ENCODE measurements at regions not wholly inside any gene's neighbourhood (a gene's known extent, or its start where the extent isn't known, plus 50 kb on each side); places are given as distances from the start of the nearest gene placed in this dataset.

- no peak for DNase-seq
- H3K27ac ChIP-seq = no peak overlapping the region
- no peaks in the 10 kb centered on the region for H3K36me3 ChIP-seq
- intact Hi-C loops (cut with DNase I) = no loop called here
- H3K27me3 ChIP-seq = no peaks in the 10 kb centered on the region
- no peaks in the 10 kb centered on the region for H3K4me1 ChIP-seq
- no peaks in the 10 kb centered on the region for H3K9me3 ChIP-seq
- no peak overlapping the region for H3K9ac ChIP-seq (ENCODE audit: low read depth in 2 of 2, low read length in 2 of 2)
- TF ChIP-seq CTCF (IDR thresholded peaks at IDR 0.05) = no peak
- no peak overlapping the region for H3K4me3 ChIP-seq
Measured at GRCh38 chr4:79014230-79014629, 75.0 kb upstream of the PAQR3 start.

- intact Hi-C loops (cut with DNase I) = no loop called here
- H3K9ac ChIP-seq (ENCODE audit: low read depth in 2 of 2, low read length in 2 of 2) = no peak overlapping the region
- TF ChIP-seq CTCF (IDR thresholded peaks at IDR 0.05) = no peak
Measured at GRCh38 chr4:79013756-79014155, 74.5 kb upstream of the PAQR3 start.

GRCh38 chr4:78990938-78991810, 51.9 kb upstream of the PAQR3 start:
- Histone ChIP-seq H3K4me1 (no peaks in the 10 kb centered on the region), H3K9me3 (no peaks in the 10 kb centered on the region), H3K27ac (no peak overlapping the region), H3K27me3 (no peaks in the 10 kb centered on the region), H3K36me3 (no peaks in the 10 kb centered on the region), H3K9ac (ENCODE audit: low read depth in 2 of 2, low read length in 2 of 2) (no peak overlapping the region), H3K4me3 (no peak overlapping the region)
- no peak for DNase-seq
- intact Hi-C loops (cut with DNase I) = loop anchor here (10.0 kb wide), 1 partner anchor 1534 kb away; no protein-coding TSS in a partner anchor
- no peak for TF ChIP-seq CTCF (IDR thresholded peaks at IDR 0.05)

More at GRCh38 chr4:79013756-79014155, 74.5 kb upstream of the PAQR3 start:
- H3K4me3 ChIP-seq = no peak overlapping the region
- DNase-seq = no peak
- no peak overlapping the region for H3K27ac ChIP-seq
- H3K9me3 ChIP-seq = no peaks in the 10 kb centered on the region
- H3K27me3 ChIP-seq = no peaks in the 10 kb centered on the region
- no peaks in the 10 kb centered on the region for H3K36me3 ChIP-seq
- no peaks in the 10 kb centered on the region for H3K4me1 ChIP-seq

- intact Hi-C loops (cut with DNase I) = loop anchor here (10.0 kb wide), 1 partner anchor 1535 kb away; no protein-coding TSS in a partner anchor
- no peak overlapping the region for H3K27ac ChIP-seq
- no peaks in the 10 kb centered on the region for H3K36me3 ChIP-seq
- DNase-seq = no peak
- no peak overlapping the region for H3K9ac ChIP-seq (ENCODE audit: low read depth in 2 of 2, low read length in 2 of 2)
- H3K4me3 ChIP-seq = no peak overlapping the region
- no peaks in the 10 kb centered on the region for H3K27me3 ChIP-seq
- no peak for TF ChIP-seq CTCF (IDR thresholded peaks at IDR 0.05)
- no peaks in the 10 kb centered on the region for H3K9me3 ChIP-seq
- no peaks in the 10 kb centered on the region for H3K4me1 ChIP-seq
Measured at GRCh38 chr4:78989697-78990270, 50.5 kb upstream of the PAQR3 start.

Measured in colonic mucosa (tissue), 4 donors.